Islet precursor cell (in vitro differentiated cells): ENCODE measurements at regions not wholly inside any gene's neighbourhood (a gene's known extent, or its start where the extent isn't known, plus 50 kb on each side); places are given as distances from the start of the nearest gene placed in this dataset.
A peak's percentile ranks its signal among the peaks of the same experiment; 100 is the strongest.
"Not testable (repeated sequence)": the region's sequence is repeated elsewhere in the genome, so short reads cannot be mapped to it uniquely, and the experiment has no call there.

Source experiments
- DNase-seq: peaks from one replicate; pipeline ENCODE4 v3.0.0-alpha.2; 2018

DNA sequence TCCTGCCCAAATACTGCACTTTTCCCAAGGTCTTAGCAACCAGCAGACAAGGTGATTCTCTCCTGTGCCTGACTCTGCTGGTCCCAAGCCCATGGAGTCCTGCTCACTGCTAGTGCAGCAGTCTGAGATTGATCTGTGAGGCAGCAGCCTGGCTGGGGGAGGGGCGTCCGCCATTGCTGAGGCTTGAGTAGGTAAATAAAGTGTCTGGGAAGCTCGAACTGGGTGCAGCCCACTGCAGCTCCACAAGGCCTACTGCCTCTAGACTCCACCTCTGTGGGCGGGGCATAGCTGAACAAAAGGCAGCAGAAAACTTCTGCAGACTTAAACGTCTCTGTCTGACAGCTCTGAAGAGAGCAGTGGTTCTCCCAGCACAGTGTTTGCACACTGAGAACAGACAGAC, 258.7 kb downstream of the ABCC12 start:
- DNase-seq: not testable (repeated sequence)

DNA sequence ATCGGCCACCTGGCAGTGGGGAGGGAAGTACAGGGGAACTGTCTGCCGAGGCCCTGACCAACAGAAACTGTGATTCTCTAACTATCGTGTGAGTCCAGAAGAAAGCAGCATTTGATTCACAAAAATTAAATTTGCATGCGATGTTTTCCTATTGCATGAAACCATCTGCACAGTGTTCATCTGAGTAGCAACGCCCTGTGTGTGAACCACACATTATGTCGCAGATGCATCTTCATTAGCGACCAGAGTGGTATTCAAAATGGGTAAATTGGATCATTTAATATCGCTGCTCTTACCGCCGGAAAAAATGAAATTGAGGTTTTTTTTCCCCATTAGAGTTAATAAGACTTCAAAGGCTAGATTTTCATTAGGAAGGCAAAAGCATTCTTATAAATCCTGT, 260.6 kb downstream of the ABCC12 start:
- no peak for DNase-seq

DNA sequence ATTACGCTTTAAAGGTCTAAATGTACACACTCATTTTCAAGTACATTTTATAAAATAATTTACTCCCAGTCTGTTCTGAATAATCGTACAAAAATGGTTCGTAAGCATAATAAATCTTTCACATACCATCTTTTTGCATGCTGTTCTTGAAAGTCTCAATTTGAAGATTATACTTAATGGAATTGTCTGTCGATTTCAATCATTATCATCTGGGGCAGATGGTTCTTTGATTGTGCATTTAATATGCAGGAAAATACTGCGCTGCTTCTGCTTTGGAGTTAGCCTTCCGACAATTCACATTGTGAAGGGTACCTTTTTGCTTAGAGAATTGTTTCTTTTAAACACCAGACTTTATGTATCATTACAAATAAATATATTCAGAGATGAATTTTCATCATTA, 262.8 kb downstream of the ABCC12 start:
- no peak for DNase-seq

DNA sequence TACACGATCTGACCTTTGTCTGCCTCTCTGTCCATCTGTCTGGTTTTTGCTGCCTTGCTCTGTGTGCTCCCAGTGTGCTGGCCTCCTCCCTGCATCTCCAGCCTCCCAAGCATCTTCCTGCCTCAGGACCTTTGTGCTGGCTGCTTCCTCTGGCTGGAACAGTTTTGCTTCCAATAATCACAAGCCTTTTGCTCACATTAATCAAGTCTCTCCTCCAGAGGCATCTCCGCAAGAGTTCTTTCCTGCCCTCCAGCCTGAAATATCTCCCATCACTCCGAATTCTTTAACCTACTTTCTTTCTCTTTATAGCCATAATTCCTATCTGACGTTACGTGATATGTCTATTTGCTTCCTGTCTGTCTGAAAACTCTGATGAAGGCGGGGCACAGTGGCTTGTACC, 267.1 kb downstream of the ABCC12 start:
- no peak for DNase-seq

DNA sequence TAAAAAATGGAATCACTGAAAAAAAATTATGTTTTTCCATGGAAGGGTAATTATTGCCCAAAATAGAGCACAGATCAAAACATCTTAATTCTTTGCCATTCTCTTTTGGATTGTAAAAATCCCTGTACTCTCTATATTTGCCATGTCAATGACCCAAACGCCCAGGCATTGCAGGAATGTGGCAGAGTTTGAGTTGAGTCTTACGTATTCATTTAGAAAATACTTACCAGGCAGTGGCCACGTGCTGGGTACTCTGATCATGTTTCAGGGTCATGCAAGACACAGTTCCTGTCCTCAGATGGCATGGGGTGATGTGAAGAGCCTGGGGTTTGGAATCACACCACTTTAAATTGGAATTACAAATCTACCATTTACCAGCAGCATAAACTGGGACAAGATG, 267.7 kb downstream of the ABCC12 start:
- DNase-seq: peak; percentile 84

DNA sequence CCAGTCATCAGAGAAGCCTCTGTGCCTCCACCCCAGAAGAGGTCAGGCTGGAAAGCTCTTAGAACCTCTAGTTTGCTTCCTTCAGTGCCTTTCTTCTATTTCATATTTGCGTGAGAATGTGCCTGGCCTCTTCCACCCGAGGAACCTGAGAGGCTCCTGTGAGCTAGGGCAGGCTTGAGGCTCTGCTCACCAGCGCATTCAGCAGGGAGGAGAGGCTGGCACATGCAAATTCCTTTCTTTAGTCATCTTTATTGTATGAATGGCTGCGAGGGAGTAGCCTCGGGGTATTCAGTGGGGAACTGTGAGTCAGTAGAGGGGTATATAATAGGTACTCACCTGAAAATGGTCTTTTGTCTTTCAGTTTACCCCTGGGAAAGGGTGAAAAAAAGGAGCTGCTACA, 268.3 kb downstream of the ABCC12 start:
- peak; percentile 95 for DNase-seq

DNA sequence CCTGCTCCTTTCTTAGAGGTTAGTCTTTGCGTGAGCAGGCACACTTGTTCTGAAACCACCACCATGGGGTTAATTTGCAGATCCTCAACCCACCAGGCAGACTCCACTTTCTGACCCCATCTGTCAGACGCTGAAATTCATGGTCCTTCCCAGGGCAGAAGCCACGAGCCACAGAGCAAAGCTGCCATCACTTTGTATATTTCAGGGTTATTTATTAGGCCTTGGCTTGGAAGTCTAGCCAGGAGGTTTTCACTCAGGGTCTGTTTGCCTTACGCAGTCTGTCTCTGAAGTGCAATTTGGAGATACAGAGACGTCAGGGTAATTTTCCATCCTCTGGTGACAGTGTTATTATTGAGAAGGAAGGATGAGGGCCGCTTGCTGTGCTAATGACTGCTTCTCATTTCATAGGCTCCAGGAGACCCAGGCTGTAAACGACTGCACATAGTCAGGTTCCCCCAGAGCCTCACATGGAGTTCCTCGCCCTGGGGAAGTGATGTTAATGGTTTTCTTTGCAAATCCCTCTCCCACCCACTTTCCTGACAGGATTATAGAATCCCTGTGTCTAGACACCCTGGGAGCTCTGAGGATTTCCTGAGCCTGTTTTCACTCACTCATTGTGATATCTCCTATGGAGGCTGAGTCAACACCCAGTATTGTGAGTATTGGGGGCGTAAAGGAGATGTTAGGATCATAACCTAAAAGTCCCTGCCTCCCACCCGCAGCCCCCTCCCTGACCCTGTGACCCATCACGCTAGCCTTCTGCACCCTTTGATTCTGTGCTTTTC, 269.0 kb downstream of the ABCC12 start:
- peak; percentile 87 for DNase-seq

DNA sequence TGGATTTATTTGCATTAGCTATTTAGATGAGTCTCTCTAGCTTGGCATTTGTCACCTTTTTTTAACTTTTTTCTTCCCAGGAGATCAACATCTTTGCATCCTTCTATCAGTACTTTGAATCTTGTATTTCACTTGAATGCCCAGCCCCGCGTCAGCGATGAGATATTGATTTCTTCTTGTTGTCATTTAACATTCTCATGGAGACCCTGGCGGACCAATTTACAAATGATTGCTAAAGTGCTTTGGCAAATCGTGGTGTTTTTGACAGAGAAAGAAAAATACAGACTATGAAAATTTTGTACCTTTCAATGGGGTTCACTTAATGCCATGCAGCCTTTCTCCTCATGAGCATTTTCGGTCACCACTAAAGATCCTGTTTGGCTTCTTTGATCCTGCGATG, 269.7 kb downstream of the ABCC12 start:
- DNase-seq: no peak

DNA sequence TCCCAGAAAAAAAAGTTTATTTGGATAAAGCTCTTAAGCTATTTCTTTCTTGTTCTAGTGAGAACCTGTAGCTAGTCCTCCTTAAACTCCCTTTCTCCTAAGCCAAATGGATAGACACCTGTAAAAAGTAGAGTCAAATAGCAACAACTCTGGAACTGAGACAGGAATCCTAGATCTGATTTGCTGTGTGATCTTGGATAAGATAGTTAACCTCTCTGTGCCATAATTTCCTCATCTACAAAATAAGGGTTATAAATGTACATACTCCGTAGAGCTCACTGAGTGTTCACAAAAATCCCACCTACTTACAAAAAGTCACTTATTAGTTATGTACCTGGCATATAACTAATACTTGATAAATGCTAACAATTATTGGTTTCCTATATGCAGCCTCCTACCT, 270.3 kb downstream of the ABCC12 start:
- no peak for DNase-seq

DNA sequence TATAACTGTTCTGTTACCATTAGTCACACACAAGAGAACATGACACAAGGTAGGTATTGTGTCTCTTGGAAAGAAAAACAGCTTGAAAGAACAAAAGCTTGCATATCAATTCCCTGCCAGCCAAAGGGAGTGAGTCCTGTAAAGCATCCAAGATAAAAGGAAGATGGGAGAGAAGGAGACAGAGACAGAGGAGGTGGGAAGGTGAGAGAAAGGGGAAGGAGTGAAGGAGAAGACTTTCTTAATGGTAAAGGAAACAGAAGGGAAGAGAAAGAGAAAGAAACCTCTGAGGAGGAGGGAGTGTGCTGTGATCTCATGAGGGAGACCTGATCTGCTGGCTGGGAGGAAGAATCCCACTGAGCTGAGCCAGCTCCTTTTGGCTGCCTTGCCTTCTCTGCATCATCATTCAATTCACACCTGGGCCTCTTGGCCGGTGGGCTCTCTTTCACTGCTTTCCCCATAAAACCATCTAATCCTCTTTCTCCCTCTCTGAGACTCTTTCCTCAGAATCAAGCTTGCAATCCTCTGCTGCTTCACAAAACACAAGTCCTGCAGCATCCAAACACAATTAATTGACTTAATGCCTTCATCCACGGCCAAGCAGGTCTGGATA, 271.6 kb downstream of the ABCC12 start:
- no peak for DNase-seq

DNA sequence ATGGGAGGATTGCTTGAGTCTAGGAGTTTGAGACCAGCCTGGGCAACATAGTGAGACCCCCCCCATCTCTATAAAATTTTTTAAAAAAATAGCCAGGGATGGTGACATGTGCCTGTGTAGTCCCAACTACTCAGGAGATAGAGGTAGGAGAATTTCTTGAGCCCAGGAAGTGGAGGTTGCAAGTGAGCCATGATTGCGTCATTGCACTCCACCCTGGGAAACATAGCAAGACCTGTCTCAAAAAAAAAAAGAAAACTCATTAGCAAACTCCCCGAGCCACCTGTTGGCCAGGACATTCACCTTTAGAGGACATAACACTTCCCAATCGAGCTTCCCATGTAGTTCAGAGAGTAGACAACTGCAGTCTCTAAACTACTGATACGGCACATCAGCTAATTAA, 274.2 kb downstream of the ABCC12 start:
- no peak for DNase-seq

DNA sequence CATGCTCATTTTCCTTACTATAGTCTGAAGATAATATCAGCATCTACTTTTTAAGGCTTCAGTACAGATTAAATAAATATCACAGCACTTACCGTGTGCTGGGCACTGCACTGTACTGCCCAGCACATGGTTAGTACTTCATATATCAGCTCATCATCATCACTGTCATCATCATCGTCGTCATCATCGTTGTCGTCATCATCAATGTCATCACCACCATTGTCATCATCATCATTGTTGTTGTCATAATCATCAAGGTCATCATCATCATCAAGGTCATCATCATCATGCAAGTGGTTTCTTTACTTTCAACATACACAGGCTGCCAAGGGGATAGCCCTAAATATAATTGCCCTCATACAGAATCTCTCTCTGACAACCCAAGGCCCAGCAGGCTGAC, 275.1 kb downstream of the ABCC12 start:
- no peak for DNase-seq

DNA sequence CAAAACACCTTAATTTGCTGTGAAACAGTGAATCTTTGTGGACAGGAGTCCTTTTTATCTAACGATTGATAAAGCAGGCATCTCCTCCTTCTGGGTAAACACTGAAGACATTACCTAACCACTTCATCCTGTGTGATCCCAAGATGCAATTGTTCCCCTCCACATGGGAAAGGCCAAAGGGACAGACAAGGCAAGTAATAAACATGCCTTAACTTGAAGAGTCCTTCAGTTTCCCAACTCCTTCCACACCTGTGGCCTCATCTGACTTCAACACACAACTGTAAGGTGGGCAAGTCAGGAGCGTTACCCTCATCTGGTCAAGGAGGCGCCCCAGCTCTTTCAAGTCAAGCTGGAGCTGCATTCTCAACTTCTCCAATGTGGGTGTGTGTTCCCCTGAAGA, 278.6 kb downstream of the ABCC12 start:
- DNase-seq: no peak

DNA sequence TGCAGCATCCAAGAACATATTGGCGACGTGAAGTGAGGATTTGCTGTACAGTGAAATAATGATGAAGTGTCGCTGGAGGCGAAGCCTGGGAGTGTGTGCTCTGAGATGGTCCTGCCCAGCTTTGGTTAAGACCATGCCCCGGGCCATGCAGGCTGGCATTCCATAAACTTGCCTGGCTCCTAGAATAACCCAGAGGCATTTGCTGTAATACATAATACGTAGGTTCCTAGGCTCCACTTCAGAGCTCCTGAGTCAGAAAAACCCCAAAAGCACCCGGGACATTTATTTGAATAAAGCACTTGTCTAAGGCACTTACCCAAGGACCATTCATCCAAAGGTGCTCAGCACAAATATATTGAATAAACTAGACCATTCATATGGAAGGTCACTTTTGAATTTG, 279.3 kb downstream of the ABCC12 start:
- peak; percentile 46 for DNase-seq

DNA sequence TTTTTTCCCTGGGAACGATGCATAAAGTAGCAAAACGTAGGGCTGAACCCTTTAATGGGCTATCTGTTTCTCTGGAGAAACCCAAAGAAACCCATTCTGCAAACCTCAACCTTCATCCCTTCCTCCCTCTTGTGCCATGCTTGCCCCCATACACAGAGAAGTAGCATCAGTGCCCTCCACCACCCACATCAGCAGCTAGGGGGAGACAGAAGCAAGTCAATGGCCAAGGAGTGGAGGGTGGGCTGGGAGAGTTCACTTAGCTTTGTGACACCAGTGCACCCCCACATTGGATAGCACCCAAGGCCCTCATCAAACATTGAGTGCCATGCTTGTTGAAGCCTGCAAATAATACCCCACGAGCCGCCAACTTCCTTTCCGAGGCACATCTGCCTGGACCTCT, 282.4 kb downstream of the ABCC12 start:
- DNase-seq: no peak

DNA sequence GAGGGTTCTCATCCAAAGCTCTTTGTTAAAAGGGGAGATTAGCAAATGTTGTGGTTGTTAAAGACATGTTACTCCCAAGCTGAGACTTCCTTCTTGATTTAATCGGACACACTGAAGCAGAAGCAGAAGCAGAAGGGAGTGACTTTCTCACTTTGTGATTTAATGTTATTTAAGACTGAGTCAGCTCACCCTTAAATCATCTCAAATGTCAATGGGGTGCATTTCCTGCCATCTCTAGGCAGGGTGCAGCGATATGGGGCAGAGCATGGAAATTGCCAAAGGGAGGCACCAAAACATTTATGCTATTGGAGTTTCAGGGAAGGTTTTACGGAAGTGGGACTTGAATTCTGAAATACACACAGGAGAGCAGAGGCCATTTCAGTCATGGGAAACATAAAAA, 283.6 kb downstream of the ABCC12 start:
- DNase-seq: no peak

DNA sequence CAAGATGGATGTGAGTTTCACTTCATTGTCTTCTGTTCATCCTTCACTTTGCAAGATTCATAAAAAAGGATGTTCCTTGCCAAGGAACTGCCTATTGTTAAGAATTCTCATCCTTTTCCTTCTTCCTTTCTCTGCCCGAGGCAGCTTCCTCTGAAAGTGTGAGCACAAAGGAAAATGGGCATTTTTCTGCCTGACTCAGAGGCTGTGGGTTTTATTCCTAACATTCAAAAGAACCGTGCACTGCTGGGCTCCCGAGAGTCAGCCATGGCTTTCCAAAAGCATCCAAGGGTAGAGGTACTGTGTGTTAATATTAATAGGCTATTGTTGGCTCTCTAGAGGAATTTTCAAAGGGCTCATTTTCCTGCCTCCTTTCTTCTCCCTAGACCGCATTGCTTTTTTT, 289.4 kb downstream of the ABCC12 start:
- DNase-seq: peak; percentile 40

DNA sequence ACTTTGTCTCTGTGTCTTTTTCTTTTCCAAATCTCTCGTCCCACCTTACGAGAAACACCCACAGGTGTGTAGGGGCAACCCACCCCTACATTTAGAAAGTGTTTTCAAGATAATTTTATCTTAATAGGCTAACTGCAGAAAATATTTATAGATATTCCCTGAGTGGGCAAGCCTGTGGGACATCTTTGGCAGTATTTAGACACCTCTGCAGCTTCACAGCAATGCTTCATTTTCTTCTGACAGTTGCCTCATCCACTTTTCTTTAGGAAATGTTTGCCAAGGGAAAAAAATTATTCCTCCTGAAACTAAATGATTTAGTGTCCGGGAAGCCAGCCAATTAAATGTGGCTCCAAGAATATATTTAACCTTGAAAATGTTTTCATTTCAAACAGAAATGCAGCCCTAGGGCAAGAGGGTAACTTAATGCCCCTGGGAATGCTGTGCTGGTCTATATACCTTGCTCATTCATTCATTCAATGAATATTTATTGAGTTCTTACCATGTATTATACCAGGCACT, 290.4 kb downstream of the ABCC12 start:
- no peak for DNase-seq

DNA sequence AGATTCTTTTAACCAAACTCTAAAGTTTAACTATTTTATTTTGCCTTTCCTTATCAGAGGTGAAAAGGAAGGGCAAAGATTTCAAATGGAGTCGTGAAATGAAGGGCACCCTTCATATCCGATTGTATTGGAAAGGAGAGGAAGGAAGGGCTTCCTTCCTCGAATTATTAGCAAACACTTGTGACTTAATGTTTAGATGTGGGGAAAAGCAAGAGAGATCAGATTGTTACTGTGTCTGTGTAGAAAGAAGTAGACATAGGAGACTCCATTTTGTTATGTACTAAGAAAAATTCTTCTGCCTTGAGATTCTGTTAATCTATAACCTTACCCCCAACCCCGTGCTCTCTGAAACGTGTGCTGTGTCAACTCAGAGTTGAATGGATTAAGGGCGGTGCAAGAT, 291.5 kb downstream of the ABCC12 start:
- DNase-seq: not testable (repeated sequence)

DNA sequence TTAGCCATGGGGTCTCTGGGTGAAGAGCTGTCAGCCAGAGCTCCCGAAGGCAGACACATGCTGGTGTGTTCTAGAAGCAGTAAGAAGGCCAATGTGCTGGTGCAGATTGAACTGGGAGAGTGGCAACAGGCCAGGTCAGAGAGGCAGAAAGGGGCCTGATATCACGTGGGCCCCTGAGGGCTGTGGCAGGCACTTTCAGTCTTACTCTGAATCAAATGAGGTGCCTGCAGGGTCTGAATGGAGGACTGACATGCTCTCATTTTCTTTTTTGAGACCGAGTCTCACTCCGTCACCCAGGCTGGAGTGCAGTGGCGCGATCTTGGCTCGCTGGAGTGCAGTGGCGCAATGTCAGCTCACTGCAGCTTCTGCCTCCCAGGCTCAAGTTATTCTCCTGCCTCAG, 293.8 kb downstream of the ABCC12 start:
- no peak for DNase-seq

DNA sequence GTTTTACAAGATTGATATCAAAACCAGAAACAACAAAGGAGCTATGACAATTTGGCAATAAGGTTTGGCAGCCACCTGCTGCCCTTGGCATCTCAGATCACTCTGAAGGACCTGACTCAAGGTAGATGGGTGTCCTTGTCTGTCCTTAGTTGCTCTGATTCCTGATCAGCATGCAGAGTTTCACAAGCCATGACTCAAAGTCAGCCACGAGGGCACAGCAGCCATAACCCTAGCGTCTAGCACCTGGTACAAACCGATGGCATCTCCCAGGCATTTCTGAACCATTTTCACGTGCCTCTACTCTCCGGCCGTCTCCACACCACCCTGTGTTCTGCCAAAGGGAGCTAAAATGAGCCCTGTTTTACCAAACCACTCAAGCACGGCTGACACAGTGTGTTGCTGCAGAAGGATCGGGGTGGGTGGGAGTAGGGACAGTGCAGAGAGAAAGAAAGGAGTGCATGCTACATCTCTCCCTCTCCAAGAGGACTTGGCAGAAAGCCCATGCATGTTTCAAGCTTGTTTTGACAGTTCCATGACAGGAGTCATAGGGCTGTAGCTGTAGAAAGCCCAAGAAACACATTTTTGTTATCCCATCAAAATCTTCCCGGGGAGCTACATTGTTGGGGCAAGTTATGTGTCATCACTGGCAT, 297.3 kb downstream of the ABCC12 start:
- no peak for DNase-seq

DNA sequence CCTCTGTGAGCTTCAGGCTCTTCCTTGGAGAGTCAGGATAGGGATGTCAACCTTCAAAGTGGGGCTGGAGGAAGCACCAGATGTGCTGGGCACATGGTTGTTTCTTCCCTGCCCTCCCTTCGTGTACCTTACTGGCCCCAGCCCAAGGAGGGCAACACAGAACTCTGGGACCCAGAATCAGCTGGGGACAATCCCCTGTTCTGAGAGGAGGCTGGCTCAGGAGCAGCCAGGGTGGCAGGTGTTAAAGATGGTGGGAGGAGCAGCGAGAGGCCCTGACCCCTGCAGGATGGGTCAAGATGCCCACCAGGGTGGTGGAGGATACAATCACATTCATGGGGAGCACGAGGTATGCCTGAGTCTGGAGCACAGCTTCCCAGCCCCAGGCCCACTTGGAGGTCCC, 300.4 kb downstream of the ABCC12 start:
- no peak for DNase-seq

DNA sequence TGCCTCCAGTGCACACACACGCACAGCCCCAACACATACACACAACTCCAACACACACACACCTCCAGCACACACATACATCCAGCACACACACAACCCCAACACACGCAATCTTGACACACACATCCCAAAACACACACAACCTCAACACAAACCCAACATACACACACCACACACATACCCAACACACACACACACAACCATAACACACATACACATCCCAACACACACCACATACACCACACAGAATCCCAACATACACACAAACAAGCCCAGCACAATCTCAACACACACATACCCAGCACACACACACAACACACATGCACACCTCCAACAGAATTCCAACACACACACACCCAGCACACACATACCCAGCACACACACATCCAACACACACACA, 301.1 kb downstream of the ABCC12 start:
- DNase-seq: no peak

DNA sequence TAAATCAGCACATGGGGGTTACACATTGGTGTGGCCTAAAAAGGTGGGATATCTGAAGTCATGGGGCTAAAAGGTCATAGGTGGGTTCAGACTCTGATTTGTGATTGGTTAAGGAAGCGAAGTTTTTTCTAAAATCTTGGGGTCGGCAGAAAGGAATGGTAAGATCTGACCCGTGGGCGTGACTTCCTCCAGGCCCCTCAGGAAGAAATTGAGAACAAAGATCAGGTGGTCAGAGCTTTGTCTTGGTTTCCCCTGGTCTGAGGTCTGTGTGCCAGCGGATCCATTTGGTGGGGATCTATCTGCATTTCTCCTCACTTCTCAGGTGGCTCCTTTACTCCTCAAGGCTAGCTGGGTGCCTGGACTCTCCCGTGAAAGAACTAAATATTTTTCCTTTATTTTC, 302.8 kb downstream of the ABCC12 start:
- peak; percentile 12 for DNase-seq
